Erythroblast (primary cell): ENCODE measurements at regions not wholly inside any gene's neighbourhood (a gene's known extent, or its start where the extent isn't known, plus 50 kb on each side); places are given as distances from the start of the nearest gene placed in this dataset.

ENCODE experiments used
- GATA1 ChIP-seq: IDR thresholded peaks from 2 replicates; pipeline ENCODE4 v1.6.1; 2011; ENCODE audit warnings: low read depth, mild to moderate bottlenecking, control low read depth, low read length, moderate library complexity
- POLR2A ChIP-seq: IDR thresholded peaks from 2 replicates; pipeline ENCODE4 v1.6.1; 2011; ENCODE audit warnings: mild to moderate bottlenecking, low read length

DNA sequence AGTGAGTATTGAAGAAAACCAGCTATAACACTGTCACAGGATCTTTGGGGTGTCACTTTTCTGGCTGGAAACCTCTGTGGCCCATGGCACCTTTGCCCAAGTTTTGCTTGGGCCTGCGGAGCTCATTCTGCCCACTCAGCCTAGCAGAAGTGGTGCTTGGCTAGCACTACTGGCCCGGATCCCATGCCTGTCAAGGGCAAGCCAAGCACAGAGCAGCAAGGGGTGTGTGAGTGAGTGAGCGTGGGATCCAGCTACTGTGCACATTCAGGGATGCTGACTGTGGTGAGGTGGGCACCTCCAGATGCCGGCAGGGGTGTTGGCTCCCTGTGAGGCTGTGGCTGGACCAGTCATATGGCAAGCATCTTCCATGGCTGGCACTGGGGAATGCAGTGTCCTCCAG, 55.4 kb upstream of the RASGEF1B start:
- no peak for TF ChIP-seq POLR2A
- TF ChIP-seq GATA1 = no peak
